ENCODE measurements at regions not wholly inside any gene's neighbourhood (a gene's known extent, or its start where the extent isn't known, plus 50 kb on each side); places are given as distances from the start of the nearest gene placed in this dataset.
"Not testable (repeated sequence)": the region's sequence is repeated elsewhere in the genome, so short reads cannot be mapped to it uniquely, and the experiment has no call there.

DNA sequence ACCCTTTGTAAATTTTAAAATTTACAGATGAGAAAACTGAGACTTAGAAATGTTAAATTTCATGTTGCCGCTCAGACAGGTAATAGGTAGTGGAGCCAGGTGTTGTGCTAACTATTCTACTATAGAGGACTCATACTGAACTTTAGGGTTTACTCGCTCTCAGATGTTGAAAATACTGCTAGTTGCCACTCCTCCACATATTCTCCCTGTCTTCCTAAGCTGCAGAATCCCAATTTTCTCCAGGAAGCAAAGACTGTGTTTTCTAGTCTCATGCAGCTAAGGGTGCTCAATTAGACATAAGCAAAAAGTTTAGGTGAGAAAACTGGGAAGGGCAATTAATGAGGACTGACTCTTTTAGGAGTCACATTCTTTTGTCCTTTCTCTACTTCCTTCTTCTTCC is 612.3 kb downstream of the KCNH5 start:
- DNase-seq = no peak

DNA sequence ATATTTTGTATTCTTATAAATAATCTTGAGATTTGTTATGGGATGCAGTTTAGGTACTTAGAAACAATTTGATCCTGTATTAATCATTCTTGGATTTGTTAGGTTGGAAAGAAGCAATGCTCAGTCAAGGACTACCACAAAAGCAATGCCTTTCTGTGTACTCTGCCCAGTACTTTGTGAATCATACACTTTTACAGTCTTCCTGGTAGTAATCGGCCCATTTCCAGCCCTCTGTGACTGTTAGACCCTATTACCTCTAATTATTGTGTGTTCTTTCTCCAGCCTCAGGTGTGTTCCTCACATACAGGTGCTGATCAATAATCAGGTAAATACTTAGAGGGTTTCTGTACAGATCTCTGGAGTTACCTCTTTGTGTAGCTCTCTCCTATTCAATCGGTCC is 609.0 kb downstream of the KCNH5 start:
- no peak for DNase-seq

DNA sequence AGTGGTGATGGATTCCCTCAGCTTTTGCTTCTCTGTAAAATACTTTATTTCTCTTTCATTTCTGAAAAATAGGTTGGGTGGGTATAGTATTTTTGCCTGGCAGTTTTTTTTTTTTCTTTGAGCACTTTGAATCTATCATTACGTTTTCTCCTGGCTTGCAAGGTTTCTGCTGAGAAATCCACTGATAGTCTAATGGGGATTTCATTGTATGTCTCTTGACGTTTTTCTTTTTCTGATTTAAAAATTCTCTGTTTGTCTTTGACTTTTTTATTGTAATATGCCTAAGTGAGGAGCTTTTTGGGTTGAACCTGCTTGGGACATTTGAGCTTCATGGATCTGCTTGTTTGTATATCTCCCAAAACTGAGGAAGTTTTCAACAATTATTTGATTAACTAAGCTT is 606.0 kb downstream of the KCNH5 start:
- no peak for DNase-seq

- no peak for DNase-seq
Observed at GRCh38 chr14:62443796-62444195, 601.5 kb downstream of the KCNH5 start.

- DNase-seq = no peak
Observed at GRCh38 chr14:62445570-62445969, 599.7 kb downstream of the KCNH5 start.

- no peak for DNase-seq
Observed at GRCh38 chr14:62451221-62451620, 594.0 kb downstream of the KCNH5 start.

GRCh38 chr14:62453226-62453625 is 592.0 kb downstream of the KCNH5 start:
- DNase-seq = no peak

DNA sequence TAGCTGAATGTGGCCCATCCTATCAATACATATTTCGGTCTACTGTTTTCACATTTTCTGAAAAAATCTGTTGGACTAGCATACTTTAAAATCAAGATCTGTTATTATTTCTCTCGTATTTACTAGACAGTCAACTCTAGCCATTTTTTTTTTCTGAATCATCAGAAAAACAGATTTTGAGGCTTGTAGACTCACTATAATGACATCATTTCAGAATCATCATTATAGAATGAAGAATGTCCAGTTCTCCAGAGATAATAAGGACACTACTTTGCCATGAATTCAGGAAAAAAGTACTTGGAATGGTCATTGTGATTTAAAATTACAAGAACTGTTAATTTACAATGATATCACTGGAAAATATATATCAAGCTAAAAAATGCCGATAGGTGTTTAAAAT is 589.8 kb downstream of the KCNH5 start:
- no peak for DNase-seq

GRCh38 chr14:62462988-62463387 is 582.3 kb downstream of the KCNH5 start:
- no peak for DNase-seq

- no peak for DNase-seq
Observed at GRCh38 chr14:62468946-62469345, 576.3 kb downstream of the KCNH5 start.

DNA sequence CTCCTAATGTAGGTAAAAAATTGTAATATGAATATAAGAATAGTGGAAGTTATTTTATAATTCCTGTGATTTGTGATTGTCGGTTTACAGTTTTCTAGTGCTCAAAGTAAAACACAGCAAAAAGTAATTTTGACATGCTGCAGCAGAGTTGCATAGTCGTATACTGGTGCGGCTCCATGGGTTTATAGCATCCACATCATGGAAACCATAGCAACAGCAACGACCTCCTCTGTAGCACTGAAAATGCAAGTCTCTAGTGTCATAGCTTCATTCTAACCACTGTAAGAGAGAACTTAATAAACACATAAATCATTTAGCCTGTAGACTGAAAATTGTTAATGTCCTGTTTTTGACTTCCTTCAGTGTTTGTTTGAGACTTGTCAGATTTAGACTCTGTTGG is 574.3 kb downstream of the KCNH5 start:
- DNase-seq = no peak

- DNase-seq = no peak
Observed at GRCh38 chr14:62491146-62491545, 554.1 kb downstream of the KCNH5 start.

GRCh38 chr14:62497708-62498107 is 547.5 kb downstream of the KCNH5 start:
- no peak for DNase-seq

DNA sequence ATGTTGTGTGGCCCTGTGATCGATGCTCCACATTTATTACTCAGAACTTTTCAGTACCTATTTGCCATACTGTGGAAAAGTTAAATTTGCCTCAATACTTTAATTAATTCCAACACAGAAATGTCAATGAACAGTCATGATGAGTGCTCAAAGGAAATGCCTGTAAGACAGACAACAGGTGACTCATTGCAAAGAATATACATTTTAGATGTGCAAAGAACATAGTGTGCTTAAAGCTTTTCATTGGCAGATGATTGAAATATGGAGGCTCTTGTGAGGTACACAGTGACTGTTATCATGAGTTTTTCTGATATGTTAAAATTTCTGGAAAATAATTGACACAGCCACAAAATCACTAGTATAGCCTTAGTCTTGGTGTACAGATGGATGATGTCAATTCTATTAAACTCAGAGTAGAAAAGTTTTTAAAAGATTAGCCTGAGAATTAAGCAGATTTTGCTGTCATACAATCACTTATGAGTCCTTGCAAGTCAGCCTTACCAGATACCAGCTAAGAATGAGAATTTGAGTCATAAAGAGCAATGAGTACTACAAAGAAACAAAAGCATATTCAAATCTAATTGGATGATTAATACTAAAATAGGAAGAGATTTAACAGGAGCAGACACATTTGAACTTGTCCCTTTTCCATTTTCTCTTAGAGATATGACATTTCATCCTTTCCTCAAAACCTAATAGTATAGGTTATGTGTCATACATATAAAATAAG is 544.1 kb downstream of the KCNH5 start:
- DNase-seq = no peak

- DNase-seq = no peak
Observed at GRCh38 chr14:62505045-62505444, 540.2 kb downstream of the KCNH5 start.

DNA sequence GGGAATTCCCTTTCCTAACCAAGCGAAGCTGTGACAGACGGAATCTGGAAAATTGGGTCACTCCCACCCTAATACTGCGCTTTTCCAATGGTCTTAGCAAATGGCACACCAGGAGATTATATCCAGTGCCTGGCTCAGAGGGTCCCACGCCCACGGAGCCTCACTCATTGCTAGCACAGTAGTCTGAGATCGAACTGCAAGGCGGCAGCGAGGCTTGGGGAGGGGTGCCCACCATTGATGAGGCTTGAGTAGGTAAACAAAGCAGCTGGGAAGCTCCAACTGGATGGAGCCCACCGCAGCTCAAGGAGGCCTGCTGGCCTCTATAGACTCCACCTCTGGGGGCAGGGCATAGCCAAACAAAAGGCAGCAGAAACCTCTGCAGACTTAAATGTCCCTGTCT is 523.9 kb downstream of the KCNH5 start:
- DNase-seq = not testable (repeated sequence)

- no peak for DNase-seq
Observed at GRCh38 chr14:62528296-62528695, 517.0 kb downstream of the KCNH5 start.

DNA sequence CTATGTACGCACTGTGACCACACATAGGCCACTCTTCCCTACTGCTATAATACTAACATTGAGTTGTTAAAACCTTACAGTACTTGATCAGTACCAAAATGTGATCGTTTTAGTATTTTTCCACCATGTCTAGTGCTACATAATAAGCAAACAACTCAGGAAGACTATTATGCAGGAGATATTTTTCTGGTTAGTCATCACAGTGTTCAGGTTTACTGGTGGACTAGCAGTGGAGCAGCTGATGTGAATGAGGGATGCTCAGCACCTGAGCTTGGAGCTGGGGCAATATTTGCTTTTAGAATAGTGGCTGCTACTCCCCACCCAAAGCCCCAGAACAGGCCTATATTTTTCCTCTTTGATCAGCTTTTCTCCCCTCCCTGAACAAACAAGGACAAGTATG is 513.1 kb downstream of the KCNH5 start:
- no peak for DNase-seq

- no peak for DNase-seq
Observed at GRCh38 chr14:62546862-62547474, 498.3 kb downstream of the KCNH5 start.

- no peak for DNase-seq
Observed at GRCh38 chr14:62557416-62557815, 487.8 kb downstream of the KCNH5 start.

DNA sequence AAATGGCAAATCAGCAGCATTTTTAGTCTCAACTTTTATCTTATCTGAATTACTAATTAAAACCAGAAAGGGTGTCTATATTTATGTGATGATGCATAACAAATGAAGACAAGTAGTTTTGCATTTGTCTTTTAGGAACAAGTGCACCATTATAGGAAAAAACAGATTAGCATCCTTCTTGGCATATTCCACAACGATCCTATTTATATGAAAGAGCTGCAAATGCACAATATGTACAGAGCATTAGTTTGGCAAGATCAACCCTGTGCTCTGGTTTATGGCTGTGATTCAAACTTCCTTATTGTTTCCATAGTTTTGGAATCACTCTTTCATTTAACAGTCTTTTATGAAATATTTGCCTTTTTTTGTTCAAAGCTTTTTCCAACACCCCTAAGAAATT is 486.8 kb downstream of the KCNH5 start:
- DNase-seq = no peak

DNA sequence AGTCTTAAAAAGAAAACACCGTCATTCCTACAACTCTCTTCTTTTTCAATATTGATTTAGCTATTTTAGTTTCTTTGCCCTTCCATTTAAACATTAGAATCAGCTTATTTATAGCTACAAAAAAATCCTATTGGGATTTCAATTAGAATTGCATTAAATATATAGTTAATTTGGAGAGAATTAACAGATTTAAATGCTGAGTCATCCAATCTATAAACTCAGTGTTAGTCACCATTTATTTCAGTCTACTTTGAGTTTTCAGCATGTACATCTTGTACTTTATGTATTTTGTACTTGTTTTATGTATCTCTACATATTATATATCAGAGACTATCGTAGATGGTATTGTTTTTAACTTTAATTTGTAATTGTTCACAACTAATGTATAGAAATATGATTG is 460.0 kb downstream of the KCNH5 start:
- no peak for DNase-seq

DNA sequence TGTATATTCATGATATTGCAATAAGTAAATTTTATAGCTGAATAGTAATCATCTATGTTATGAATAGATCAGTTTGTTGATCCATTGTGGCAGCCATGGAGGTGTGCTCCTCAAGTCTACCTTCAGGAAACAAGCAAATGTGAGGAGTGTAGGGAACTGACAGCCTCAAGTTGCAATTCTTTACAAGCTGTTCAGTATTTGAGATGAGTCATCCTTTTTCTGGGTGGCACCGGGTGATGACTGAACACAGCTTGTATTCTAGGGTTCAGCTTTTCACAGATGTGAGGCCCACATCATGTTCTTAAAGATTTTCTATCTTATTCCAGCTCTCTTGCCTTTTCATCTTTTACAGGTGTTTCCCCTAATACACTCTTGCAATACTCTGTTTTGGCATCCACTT is 452.4 kb downstream of the KCNH5 start:
- DNase-seq = no peak

DNA sequence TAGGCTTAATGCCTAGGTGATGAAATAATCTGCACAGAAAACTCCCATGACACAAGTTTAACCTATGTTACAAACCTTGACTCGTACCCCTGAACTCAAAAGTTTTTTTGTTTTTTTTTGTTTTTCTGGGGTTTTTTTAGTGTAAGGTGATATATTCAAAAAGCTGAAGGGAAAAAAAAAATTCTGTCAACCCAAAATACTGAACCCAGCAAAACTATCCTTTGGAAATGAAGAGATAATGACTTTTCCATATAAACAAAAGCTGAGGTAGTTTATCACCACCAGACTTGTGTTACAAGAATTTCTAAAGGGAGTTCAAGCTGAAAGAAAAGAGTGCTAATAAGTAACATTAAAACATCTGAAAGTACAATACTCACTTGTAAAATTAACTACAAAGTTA is 448.1 kb downstream of the KCNH5 start:
- DNase-seq = no peak
